ENCODE measurements at regions not wholly inside any gene's neighbourhood (a gene's known extent, or its start where the extent isn't known, plus 50 kb on each side); places are given as distances from the start of the nearest gene placed in this dataset.

DNA sequence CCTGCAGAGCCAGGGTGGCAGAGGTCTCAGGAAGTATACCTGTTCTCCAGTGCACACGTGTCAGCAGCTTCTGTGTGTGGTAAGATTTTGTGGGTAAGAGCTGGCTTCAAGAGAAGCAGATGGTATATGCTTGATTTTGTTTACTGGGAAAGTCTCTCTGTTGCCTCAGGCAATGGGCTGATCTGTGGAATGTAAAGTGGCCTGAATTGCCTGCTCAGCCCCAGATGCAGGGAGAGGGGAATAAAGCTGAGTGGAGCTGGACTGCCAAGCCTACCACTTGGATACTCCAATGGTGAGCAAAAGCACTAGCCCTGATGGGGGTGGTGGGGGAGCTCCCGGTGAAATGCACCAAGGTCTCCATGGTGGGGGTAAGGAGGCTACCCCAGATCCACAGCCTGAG lies 156.1 kb downstream of the WDR11 start:
- no peak for TF ChIP-seq MYC (IDR thresholded peaks at IDR 0.05; ENCODE audit: insufficient read depth, insufficient read length, insufficient replicate concordance, low read length, severe bottlenecking)
- TF ChIP-seq EZH2 (IDR thresholded peaks at IDR 0.05; ENCODE audit: borderline replicate concordance, control insufficient read depth, low read depth, low read length) = no peak
- TF ChIP-seq, protein P1, sequence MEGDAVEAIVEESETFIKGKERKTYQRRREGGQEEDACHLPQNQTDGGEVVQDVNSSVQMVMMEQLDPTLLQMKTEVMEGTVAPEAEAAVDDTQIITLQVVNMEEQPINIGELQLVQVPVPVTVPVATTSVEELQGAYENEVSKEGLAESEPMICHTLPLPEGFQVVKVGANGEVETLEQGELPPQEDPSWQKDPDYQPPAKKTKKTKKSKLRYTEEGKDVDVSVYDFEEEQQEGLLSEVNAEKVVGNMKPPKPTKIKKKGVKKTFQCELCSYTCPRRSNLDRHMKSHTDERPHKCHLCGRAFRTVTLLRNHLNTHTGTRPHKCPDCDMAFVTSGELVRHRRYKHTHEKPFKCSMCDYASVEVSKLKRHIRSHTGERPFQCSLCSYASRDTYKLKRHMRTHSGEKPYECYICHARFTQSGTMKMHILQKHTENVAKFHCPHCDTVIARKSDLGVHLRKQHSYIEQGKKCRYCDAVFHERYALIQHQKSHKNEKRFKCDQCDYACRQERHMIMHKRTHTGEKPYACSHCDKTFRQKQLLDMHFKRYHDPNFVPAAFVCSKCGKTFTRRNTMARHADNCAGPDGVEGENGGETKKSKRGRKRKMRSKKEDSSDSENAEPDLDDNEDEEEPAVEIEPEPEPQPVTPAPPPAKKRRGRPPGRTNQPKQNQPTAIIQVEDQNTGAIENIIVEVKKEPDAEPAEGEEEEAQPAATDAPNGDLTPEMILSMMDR (IDR thresholded peaks at IDR 0.05 in 2 of 3, conservative IDR thresholded peaks at IDR 0.05 in 1 of 3; ENCODE audit: control insufficient read depth in 2 of 3, extremely low read depth in 1 of 3, insufficient read depth in 1 of 3, low read depth in 3 of 3, low read length in 3 of 3) = no peak
- TF ChIP-seq, protein P2, sequence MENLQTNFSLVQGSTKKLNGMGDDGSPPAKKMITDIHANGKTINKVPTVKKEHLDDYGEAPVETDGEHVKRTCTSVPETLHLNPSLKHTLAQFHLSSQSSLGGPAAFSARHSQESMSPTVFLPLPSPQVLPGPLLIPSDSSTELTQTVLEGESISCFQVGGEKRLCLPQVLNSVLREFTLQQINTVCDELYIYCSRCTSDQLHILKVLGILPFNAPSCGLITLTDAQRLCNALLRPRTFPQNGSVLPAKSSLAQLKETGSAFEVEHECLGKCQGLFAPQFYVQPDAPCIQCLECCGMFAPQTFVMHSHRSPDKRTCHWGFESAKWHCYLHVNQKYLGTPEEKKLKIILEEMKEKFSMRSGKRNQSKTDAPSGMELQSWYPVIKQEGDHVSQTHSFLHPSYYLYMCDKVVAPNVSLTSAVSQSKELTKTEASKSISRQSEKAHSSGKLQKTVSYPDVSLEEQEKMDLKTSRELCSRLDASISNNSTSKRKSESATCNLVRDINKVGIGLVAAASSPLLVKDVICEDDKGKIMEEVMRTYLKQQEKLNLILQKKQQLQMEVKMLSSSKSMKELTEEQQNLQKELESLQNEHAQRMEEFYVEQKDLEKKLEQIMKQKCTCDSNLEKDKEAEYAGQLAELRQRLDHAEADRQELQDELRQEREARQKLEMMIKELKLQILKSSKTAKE (IDR thresholded peaks at IDR 0.05; ENCODE audit: low read depth, poor library complexity, severe bottlenecking) = no peak
- no peak for TF ChIP-seq SP1 (IDR thresholded peaks at IDR 0.05; ENCODE audit: low read depth, low read length)
- TF ChIP-seq KLF5 (IDR thresholded peaks at IDR 0.05; ENCODE audit: partially characterized antibody) = no peak
- TF ChIP-seq ETV6 (conservative IDR thresholded peaks at IDR 0.05 in 1 of 2, IDR thresholded peaks at IDR 0.05 in 1 of 2; ENCODE audit: borderline replicate concordance in 1 of 2, low read depth in 1 of 2) = no peak
- TF ChIP-seq, protein P3, sequence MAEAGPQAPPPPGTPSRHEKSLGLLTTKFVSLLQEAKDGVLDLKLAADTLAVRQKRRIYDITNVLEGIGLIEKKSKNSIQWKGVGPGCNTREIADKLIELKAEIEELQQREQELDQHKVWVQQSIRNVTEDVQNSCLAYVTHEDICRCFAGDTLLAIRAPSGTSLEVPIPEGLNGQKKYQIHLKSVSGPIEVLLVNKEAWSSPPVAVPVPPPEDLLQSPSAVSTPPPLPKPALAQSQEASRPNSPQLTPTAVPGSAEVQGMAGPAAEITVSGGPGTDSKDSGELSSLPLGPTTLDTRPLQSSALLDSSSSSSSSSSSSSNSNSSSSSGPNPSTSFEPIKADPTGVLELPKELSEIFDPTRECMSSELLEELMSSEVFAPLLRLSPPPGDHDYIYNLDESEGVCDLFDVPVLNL (IDR thresholded peaks at IDR 0.05; ENCODE audit: low read depth, low read length) = no peak
- TF ChIP-seq MTA2 (IDR thresholded peaks at IDR 0.05; ENCODE audit: low read depth) = no peak
- no peak for TF ChIP-seq SREBF2 (IDR thresholded peaks at IDR 0.05; ENCODE audit: low read length)

Measured in GM12878 (cell line).